Right lobe of liver (tissue), 6 donors: ENCODE measurements at regions not wholly inside any gene's neighbourhood (a gene's known extent, or its start where the extent isn't known, plus 50 kb on each side); places are given as distances from the start of the nearest gene placed in this dataset.

ENCODE experiments used
- ATAC-seq, 4 donors: fragments of 200-7000 bp; cut with Tn5 transposase; one replicate each; pipeline ENCODE4 v1.9.1; 2020; ENCODE audit warnings: mild to moderate bottlenecking in 4 of 4, moderate library complexity in 4 of 4
- DNase-seq, 3 donors: peaks; one replicate each; pipeline ENCODE4 v3.0.0-alpha.2; 2020
- H3K27ac ChIP-seq, 3 donors: fragments of 200-600 bp; one replicate each; pipeline ENCODE4 v1.8.0; 2022
- H3K27me3 ChIP-seq, 2 donors: fragments of 200-600 bp; one replicate each; pipeline ENCODE4 v1.8.0; 2022
- H3K36me3 ChIP-seq, 4 donors: fragments of 200-600 bp; sonication (generic) in 1 of 4; one replicate each; pipeline versions ENCODE4 v1.5.1 to v1.8.0; 2017 to 2022; ENCODE audit warnings: control low read depth in 1 of 4
- H3K4me1 ChIP-seq, 4 donors: fragments of 200-600 bp; sonication (generic) in 1 of 4; one replicate each; pipeline versions ENCODE4 v1.5.1 to v1.8.0; 2017 to 2022; ENCODE audit warnings: control low read depth in 1 of 4
- H3K4me3 ChIP-seq, 3 donors: fragments of 200-600 bp; one replicate each; pipeline ENCODE4 v1.8.0; 2022
- H3K9me3 ChIP-seq, 4 donors: fragments of 200-600 bp; sonication (generic) in 1 of 4; one replicate each; pipeline versions ENCODE4 v1.5.1 to v1.8.0; 2017 to 2022; ENCODE audit warnings: control low read depth in 1 of 4
- POLR2A ChIP-seq: fragments of 450-650 bp; IDR thresholded peaks from one replicate; pipeline ENCODE4 v1.6.1; 2017; ENCODE audit warnings: antibody characterized with exemption, mild to moderate bottlenecking
- WGBS: methylation state at CpG from one replicate; pipeline ENCODE4 v1.1.6; 2018; ENCODE audit warnings: low coverage, low lambda C conversion rate; ENCODE audit not compliant: insufficient coverage; ENCODE audit errors: missing lambda C conversion rate; 5-methylcytosine and 5-hydroxymethylcytosine counted together
- intact Hi-C, 2 donors: fragments of 100-400 bp; cut with DNase I; formaldehyde crosslinking; loops; one replicate each; pipeline versions ENCODE4 v1.11.2 to v1.14.1; 2022
- TF ChIP-seq, protein P1 (sequence below), 4 donors: fragments of 200-600 bp in 3 of 4; fragments of 450-650 bp in 1 of 4; IDR thresholded peaks; one replicate each; pipeline versions ENCODE4 v1.5.1 to v1.8.0; 2016 to 2022; ENCODE audit warnings: antibody characterized with exemption in 4 of 4, mild to moderate bottlenecking in 2 of 4
- donor health status: DM: no; HTN: yes; CAD: no.
- donor health status: DM: no; HTN: no; CAD: no.
- donor health status: DM: no; HTN: no; CAD: no.
- donor health status: DM: no; HTN: yes; CAD: no.
- donor health status: DM: no; HTN: yes; CAD: no.

DNA sequence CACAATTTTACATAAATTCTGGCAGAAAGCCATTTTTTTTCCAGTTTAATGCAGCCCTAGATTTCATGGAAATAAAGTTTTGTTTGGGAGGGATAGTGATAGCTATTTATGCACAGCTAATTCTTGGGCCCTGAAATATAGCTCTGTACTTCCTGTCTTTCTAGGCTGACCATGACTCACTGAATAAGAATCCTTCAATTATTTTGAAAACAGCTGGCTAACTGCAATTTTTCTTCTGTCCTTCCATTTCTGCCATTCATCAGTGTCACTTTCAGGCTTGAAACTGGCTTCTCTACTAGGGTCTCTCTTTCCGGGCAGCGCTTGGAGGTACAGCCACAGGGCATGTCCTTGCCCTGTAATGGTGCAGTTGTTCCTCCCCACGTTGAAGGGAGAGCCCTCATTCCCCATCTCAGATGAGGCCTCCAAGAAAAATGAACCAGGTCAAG, 97.1 kb upstream of the TMEM178A start:
- Histone ChIP-seq H3K9me3 (no peaks in the 10 kb centered on the region), H3K36me3 (no peaks in the 10 kb centered on the region), H3K4me3 (no peak overlapping the region), H3K27me3 (no peaks in the 10 kb centered on the region), H3K4me1 (peaks cover 0 to 11% (median 0%) of the 10 kb centered on the region in 4 donors), H3K27ac (no peak overlapping the region)
- intact Hi-C loops = no loop called here
- DNase-seq = no peak
- no peak for TF ChIP-seq POLR2A
- TF ChIP-seq, protein P1, sequence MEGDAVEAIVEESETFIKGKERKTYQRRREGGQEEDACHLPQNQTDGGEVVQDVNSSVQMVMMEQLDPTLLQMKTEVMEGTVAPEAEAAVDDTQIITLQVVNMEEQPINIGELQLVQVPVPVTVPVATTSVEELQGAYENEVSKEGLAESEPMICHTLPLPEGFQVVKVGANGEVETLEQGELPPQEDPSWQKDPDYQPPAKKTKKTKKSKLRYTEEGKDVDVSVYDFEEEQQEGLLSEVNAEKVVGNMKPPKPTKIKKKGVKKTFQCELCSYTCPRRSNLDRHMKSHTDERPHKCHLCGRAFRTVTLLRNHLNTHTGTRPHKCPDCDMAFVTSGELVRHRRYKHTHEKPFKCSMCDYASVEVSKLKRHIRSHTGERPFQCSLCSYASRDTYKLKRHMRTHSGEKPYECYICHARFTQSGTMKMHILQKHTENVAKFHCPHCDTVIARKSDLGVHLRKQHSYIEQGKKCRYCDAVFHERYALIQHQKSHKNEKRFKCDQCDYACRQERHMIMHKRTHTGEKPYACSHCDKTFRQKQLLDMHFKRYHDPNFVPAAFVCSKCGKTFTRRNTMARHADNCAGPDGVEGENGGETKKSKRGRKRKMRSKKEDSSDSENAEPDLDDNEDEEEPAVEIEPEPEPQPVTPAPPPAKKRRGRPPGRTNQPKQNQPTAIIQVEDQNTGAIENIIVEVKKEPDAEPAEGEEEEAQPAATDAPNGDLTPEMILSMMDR (IDR thresholded peaks at IDR 0.05) = no peak
- WGBS = 58% methylated on average over 3 of the region's 3 CpGs
- ATAC-seq = peak; percentile 18 to 65 (median 37)

DNA sequence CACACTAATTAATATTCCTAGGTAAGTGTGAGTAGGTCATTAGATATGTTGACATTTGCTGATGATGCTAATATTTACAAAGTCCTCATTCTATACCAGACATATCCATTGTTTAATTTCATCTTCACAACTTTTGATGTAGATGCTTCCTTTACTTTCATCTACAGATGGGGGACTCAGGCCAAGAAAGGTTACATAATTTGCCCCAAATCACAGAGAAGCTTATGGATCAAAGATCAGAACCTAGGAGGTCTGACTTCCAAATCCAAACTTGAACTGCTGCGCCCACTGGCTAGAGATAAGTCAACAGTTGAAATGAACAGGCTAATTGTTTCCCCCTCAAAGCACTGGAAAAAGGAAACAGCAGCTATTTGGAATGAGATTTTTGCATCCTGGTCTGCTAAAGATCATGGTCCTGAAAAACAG, 95.6 kb upstream of the TMEM178A start:
- intact Hi-C loops = no loop called here
- H3K27me3 ChIP-seq = no peaks in the 10 kb centered on the region
- DNase-seq (no peak), ATAC-seq (no peak)
- peaks cover 0 to 11% (median 0%) of the 10 kb centered on the region in 4 donors for H3K4me1 ChIP-seq
- no peaks in the 10 kb centered on the region for H3K9me3 ChIP-seq
- no peak overlapping the region for H3K27ac ChIP-seq
- 82% methylated on average over 1 of the region's 1 CpG for WGBS
- no peaks in the 10 kb centered on the region for H3K36me3 ChIP-seq
- TF ChIP-seq POLR2A = no peak
- TF ChIP-seq, protein P1 (IDR thresholded peaks at IDR 0.05) = no peak
- H3K4me3 ChIP-seq = no peak overlapping the region

DNA sequence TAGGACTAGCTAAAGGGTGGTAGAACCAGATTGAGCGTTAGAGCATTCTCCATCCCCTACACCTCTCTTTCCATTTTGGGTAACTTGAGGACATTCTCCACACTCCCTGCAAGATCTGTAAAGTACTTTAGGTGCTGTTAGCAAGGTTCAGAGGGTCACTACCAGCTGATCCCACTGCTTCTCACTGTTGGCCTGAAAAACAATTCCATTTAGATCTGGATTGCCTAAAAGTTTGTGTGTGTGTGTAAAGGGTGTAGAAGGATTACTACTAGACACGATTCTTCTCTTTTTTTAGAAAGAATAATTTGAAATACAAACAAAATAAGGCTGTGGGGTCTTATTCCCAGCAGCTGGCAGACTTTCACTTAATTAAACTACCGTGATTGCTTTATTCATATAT, 95.1 kb upstream of the TMEM178A start:
- H3K9me3 ChIP-seq = no peaks in the 10 kb centered on the region
- intact Hi-C loops = no loop called here
- TF ChIP-seq, protein P1 (IDR thresholded peaks at IDR 0.05) = no peak
- no peak for TF ChIP-seq POLR2A
- no peak for ATAC-seq
- no peaks in the 10 kb centered on the region for H3K36me3 ChIP-seq
- H3K27me3 ChIP-seq = no peaks in the 10 kb centered on the region
- H3K27ac ChIP-seq = no peak overlapping the region
- peaks cover 0 to 11% (median 0%) of the 10 kb centered on the region in 4 donors for H3K4me1 ChIP-seq
- H3K4me3 ChIP-seq = no peak overlapping the region
- WGBS = 93% methylated on average over 3 of the region's 3 CpGs
- no peak for DNase-seq

DNA sequence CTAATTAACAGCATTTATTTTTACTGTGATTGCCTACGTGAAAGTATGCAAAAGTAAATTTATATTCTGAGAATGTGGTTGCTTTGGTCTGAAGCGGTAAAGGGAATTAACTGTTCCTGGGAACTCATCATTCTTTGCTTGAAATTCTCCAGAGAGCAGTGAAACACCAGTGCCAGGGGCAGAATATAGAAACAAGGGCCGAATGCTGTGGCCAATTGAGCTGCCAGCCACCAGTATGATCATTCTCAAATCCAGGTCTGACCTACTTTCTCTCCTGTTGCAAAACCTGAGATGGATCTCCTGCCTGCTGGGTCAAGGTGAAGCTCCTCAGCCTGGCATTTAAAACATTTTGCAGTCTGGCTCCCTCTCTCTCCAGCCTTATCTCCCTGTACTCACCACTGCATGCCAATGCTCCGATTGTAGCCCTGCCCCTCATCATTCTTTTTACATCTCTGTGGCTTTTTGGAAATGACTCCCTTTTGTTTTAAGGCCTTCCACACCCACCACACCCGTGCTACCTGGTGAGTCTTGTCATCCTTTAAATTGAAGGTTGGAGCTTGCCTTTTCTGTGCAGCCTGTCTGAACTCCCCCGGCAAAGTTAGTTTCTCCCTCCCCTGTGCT, 94.5 kb upstream of the TMEM178A start:
- 67% methylated on average over 6 of the region's 6 CpGs for WGBS
- Histone ChIP-seq H3K36me3 (no peaks in the 10 kb centered on the region), H3K4me1 (peaks cover 0 to 11% (median 0%) of the 10 kb centered on the region in 4 donors), H3K27me3 (no peaks in the 10 kb centered on the region), H3K27ac (no peak overlapping the region), H3K4me3 (no peak overlapping the region), H3K9me3 (no peaks in the 10 kb centered on the region)
- ATAC-seq (peak; percentile 79 to 88 (median 84)), DNase-seq (peak in 1 of 3 donors; percentile 55)
- TF ChIP-seq POLR2A = no peak
- TF ChIP-seq, protein P1 (IDR thresholded peaks at IDR 0.05) = no peak
- intact Hi-C loops = no loop called here
